ENCODE measurements at regions not wholly inside any gene's neighbourhood (a gene's known extent, or its start where the extent isn't known, plus 50 kb on each side); places are given as distances from the start of the nearest gene placed in this dataset.

DNA sequence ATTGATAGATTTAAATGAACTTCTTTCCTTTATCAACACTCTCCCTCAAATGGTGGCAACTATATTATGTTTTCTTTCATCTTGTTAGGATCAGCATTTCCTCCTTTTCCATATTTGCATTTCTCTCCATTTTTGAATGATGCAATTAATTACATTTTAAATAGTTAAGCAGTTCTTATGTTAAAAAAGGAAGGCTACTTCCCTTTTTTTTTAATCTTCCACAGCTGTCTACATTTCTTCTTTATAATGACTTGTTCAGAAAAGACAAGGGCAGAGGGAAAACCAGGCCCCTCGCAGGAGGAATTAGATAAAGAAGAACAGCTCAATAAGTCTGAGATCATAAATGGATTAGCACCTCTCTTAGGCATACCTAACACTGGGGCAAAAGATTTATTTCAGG lies 208.9 kb downstream of the ARL4A start:
- Histone ChIP-seq H3K36me3 (no peaks in the 10 kb centered on the region), H3K27me3 (no peaks in the 10 kb centered on the region), H3K4me3 (no peak overlapping the region), H3K9me3 (no peaks in the 10 kb centered on the region), H3K4me1 (no peaks in the 10 kb centered on the region), H3K27ac (no peak overlapping the region)
- 51 to 59% methylated on average over 1 of the region's 1 CpG for WGBS, 2 donors
- ATAC-seq (no peak), DNase-seq (no peak)
- intact Hi-C loops (cut with DNase I) = no loop called here
- TF ChIP-seq, protein P1, sequence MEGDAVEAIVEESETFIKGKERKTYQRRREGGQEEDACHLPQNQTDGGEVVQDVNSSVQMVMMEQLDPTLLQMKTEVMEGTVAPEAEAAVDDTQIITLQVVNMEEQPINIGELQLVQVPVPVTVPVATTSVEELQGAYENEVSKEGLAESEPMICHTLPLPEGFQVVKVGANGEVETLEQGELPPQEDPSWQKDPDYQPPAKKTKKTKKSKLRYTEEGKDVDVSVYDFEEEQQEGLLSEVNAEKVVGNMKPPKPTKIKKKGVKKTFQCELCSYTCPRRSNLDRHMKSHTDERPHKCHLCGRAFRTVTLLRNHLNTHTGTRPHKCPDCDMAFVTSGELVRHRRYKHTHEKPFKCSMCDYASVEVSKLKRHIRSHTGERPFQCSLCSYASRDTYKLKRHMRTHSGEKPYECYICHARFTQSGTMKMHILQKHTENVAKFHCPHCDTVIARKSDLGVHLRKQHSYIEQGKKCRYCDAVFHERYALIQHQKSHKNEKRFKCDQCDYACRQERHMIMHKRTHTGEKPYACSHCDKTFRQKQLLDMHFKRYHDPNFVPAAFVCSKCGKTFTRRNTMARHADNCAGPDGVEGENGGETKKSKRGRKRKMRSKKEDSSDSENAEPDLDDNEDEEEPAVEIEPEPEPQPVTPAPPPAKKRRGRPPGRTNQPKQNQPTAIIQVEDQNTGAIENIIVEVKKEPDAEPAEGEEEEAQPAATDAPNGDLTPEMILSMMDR (IDR thresholded peaks at IDR 0.05) = no peak

DNA sequence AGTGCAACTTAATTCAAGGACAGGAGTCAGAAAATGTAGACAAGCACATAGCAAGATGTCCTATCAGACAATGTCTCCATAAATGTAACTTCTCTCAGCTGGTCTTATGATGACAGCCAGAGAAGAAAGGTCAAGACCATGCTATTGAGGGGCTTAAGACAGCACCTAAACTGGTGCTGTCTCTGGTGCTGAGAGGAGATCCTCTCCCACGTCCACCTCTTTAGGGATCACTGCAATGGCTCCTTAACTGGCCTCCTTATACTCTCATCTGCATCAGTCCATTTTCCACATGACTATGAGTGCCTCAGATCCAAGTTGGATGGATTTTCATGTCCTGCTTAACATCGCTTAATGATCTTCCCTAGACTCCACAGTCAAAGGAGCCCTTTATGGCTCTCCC lies 210.6 kb downstream of the ARL4A start:
- H3K27ac ChIP-seq = no peak overlapping the region
- DNase-seq = no peak
- H3K4me1 ChIP-seq = no peaks in the 10 kb centered on the region
- TF ChIP-seq, protein P1 (IDR thresholded peaks at IDR 0.05) = no peak
- no peak for ATAC-seq
- no peaks in the 10 kb centered on the region for H3K9me3 ChIP-seq
- H3K27me3 ChIP-seq = no peaks in the 10 kb centered on the region
- intact Hi-C loops (cut with DNase I) = no loop called here
- H3K4me3 ChIP-seq = no peak overlapping the region
- no peaks in the 10 kb centered on the region for H3K36me3 ChIP-seq
- WGBS, 2 donors = 87 to 94% methylated on average over 2 of the region's 2 CpGs

DNA sequence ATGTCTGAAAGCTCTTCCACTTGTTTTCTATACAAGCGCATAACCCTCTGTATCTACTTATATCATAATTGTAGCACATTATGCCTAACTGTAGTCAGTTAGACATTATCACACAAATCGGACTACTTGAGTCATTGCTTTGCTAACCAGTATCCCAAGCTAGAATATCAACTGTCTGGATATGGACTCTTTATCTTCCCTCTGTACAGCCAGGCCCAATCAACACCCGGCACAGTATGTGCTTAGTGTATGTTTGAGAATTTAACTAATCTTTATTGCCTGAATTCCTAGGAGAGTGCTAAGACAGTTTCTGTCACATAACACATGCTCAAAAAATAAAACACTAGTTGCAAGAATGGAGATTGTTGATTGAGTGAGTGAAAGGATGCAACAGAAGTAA lies 211.2 kb downstream of the ARL4A start:
- Histone ChIP-seq H3K4me3 (no peak overlapping the region), H3K27me3 (no peaks in the 10 kb centered on the region), H3K9me3 (no peaks in the 10 kb centered on the region), H3K27ac (no peak overlapping the region), H3K36me3 (no peaks in the 10 kb centered on the region), H3K4me1 (no peaks in the 10 kb centered on the region)
- intact Hi-C loops (cut with DNase I) = no loop called here
- DNase-seq (no peak), ATAC-seq (no peak)
- TF ChIP-seq, protein P1 (IDR thresholded peaks at IDR 0.05) = no peak
- 68% methylated on average over 3 of the region's 3 CpGs for WGBS, 2 donors

DNA sequence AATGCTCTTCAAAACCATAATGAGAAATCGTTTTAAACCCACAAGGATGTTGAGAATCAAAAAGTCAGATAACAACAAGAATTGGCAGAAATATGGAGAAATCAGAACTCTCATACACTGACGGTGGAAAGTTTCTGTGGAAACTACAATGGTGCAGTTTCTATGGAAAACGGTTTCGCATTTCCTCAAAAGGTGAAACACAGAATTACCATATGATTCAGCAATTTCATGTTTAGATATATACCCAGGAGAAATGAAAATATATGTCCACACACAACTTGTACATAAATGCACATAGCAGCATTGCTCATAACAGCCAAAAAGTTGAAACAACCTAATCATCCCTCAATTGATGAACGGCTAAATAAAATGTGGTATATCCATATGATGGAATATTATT lies 218.2 kb downstream of the ARL4A start:
- ATAC-seq = no peak
- H3K4me1 ChIP-seq = no peaks in the 10 kb centered on the region
- TF ChIP-seq, protein P1 (IDR thresholded peaks at IDR 0.05) = no peak
- WGBS, 2 donors = 88% methylated on average over 5 of the region's 5 CpGs
- no peak overlapping the region for H3K27ac ChIP-seq
- DNase-seq = no peak
- H3K9me3 ChIP-seq = no peaks in the 10 kb centered on the region
- no peaks in the 10 kb centered on the region for H3K36me3 ChIP-seq
- H3K4me3 ChIP-seq = no peak overlapping the region
- intact Hi-C loops (cut with DNase I) = no loop called here
- H3K27me3 ChIP-seq = no peaks in the 10 kb centered on the region

DNA sequence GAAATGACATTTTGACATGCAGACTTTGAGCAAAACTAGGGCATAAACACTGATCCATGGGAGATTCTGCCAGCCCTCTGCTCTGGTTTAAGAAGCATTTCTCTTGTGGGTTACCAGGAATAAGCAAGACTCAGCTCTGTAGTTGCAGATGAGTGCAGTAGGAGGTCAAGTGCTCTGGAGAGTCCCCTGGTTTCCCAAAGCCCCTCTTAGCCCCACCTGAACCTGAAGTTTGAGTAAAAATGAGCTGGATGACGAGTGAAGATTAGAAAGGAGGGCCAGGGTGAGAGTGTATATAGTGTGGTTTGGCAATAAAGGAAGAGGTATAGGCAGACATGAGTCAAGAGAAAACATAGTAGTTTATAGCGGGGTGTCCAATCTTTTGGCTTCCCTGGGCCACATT lies 220.3 kb downstream of the ARL4A start:
- no peaks in the 10 kb centered on the region for H3K4me1 ChIP-seq
- H3K4me3 ChIP-seq = no peak overlapping the region
- no peaks in the 10 kb centered on the region for H3K27me3 ChIP-seq
- no peak overlapping the region for H3K27ac ChIP-seq
- WGBS, 2 donors = 89 to 90% methylated on average over 2 of the region's 2 CpGs
- TF ChIP-seq, protein P1 (IDR thresholded peaks at IDR 0.05) = no peak
- ATAC-seq (no peak), DNase-seq (no peak)
- H3K9me3 ChIP-seq = no peaks in the 10 kb centered on the region
- no peaks in the 10 kb centered on the region for H3K36me3 ChIP-seq
- intact Hi-C loops (cut with DNase I) = no loop called here

Data from heart right ventricle (tissue), 16 donors.